Ovary (tissue), 7 donors: ENCODE measurements at regions not wholly inside any gene's neighbourhood (a gene's known extent, or its start where the extent isn't known, plus 50 kb on each side); places are given as distances from the start of the nearest gene placed in this dataset.

Experiments
- DNase-seq, 5 donors: peaks; one replicate each; pipeline ENCODE4 v3.0.0-alpha.2; 2019 to 2020
- H3K27ac ChIP-seq, 2 donors: fragments of 200-600 bp; one replicate each; pipeline versions ENCODE4 v1.5.1 to v1.8.0; 2019 to 2022
- H3K27me3 ChIP-seq: fragments of 200-600 bp; one replicate; pipeline ENCODE4 v1.8.0; 2022
- H3K36me3 ChIP-seq: fragments of 200-600 bp; sonication (generic); one replicate; pipeline ENCODE4 v1.5.1; 2019
- H3K4me1 ChIP-seq: one replicate; pipeline ENCODE4 v1.8.1; 2013; ENCODE audit warnings: mild to moderate bottlenecking, moderate library complexity; ENCODE audit not compliant: insufficient read depth
- H3K4me3 ChIP-seq: fragments of 200-600 bp; sonication (generic); one replicate; pipeline ENCODE4 v1.5.1; 2017
- H3K9me3 ChIP-seq, 2 donors: fragments of 200-600 bp in 1 of 2; sonication (generic) in 1 of 2; one replicate each; pipeline versions ENCODE4 v1.5.1 to v1.8.1; 2013 to 2019; ENCODE audit warnings: mild to moderate bottlenecking in 1 of 2, moderate library complexity in 1 of 2
- CTCF ChIP-seq, 3 donors: fragments of 450-650 bp in 2 of 3; fragments of 200-600 bp in 1 of 3; IDR thresholded peaks; one replicate each; pipeline versions ENCODE4 v1.5.1 to v1.8.0; 2016 to 2022; ENCODE audit warnings: antibody characterized with exemption in 3 of 3, mild to moderate bottlenecking in 1 of 3
- EP300 ChIP-seq: sonication (generic); formaldehyde crosslinking; IDR thresholded peaks from one replicate; pipeline ENCODE4 v1.6.1; 2017; ENCODE audit warnings: antibody characterized with exemption
- POLR2A ChIP-seq: fragments of 450-650 bp; IDR thresholded peaks from one replicate; pipeline ENCODE4 v1.6.1; 2017; ENCODE audit warnings: antibody characterized with exemption, mild to moderate bottlenecking, moderate library complexity
- WGBS, 3 donors: extraction: QIAGEN DNeasy Blood & Tissue Kit in 1 of 3; methylation state at CpG; one replicate each; pipeline versions ENCODE4 v1.1.5 to v1.1.7; 2013 to 2017; 5-methylcytosine and 5-hydroxymethylcytosine counted together
- intact Hi-C, 4 donors: fragments of 100-400 bp; cut with DNase I; formaldehyde crosslinking; loops; one replicate each; pipeline versions ENCODE4 v1.11.0 to v1.15.1; 2022 to 2023
- donor health status: DM: no; HTN: no; CAD: no; lungs with moderate emphysema.
- donor health status: DM: no; HTN: no; CAD: no.
- donor health status: Bipolar disorder and iron deficiency.
- donor health status: DM: no; HTN: no; CAD: no.
- donor health status: DM: yes; HTN: yes; CAD: no.

GRCh38 chrX:40176351-40177116 is 78.8 kb upstream of the BCOR start:
- Histone ChIP-seq H3K36me3 (no peaks in the 10 kb centered on the region), H3K9me3 (no peaks in the 10 kb centered on the region), H3K27ac (peak overlapping the region; percentile 49 to 89), H3K4me3 (peak overlapping the region; percentile 62), H3K4me1 (no peaks in the 10 kb centered on the region), H3K27me3 (no peaks in the 10 kb centered on the region)
- WGBS, 3 donors, result 6 to 13% (median 9%) methylated on average over 61 to 85 of the region's 85 CpGs
- TF ChIP-seq CTCF (IDR thresholded peaks at IDR 0.05), result no peak
- peak; percentile 18 for TF ChIP-seq POLR2A
- peak; percentile 70 to 81 (median 74) for DNase-seq
- intact Hi-C loops, result loop anchor here in 1 of 4 donors (5.0 kb wide), 1 partner anchor 86 kb away; no protein-coding TSS in a partner anchor

GRCh38 chrX:40175511-40176350 is 78.0 kb upstream of the BCOR start:
- Histone ChIP-seq H3K4me3 (peak overlapping the region; percentile 62), H3K4me1 (no peaks in the 10 kb centered on the region), H3K36me3 (no peaks in the 10 kb centered on the region), H3K27me3 (no peaks in the 10 kb centered on the region), H3K27ac (peak overlapping the region; percentile 68 to 89), H3K9me3 (no peaks in the 10 kb centered on the region)
- intact Hi-C loops, result loop anchor here in 1 of 4 donors (5.0 kb wide), 1 partner anchor 87 kb away; no protein-coding TSS in a partner anchor
- WGBS, 3 donors, result 4 to 17% (median 7%) methylated on average over 59 to 74 of the region's 74 CpGs
- TF ChIP-seq POLR2A (peak; percentile 2), EP300 (no peak)
- DNase-seq, result peak; percentile 69 to 77 (median 76)

GRCh38 chrX:40174854-40175510 is 77.2 kb upstream of the BCOR start:
- peak; percentile 58 to 74 (median 65) for DNase-seq
- H3K4me1 ChIP-seq, result no peaks in the 10 kb centered on the region
- intact Hi-C loops, result loop anchor here in 2 of 4 donors (5.0 kb wide), 3 partner anchors 87 to 358 kb away; no protein-coding TSS in a partner anchor
- H3K27ac ChIP-seq, result peak overlapping the region; percentile 68 to 89
- H3K27me3 ChIP-seq, result no peaks in the 10 kb centered on the region
- H3K9me3 ChIP-seq, result no peaks in the 10 kb centered on the region
- 4 to 12% (median 4%) methylated on average over 53 of the region's 53 CpGs for WGBS, 3 donors
- H3K4me3 ChIP-seq, result peak overlapping the region; percentile 62
- H3K36me3 ChIP-seq, result no peaks in the 10 kb centered on the region
- no peak for TF ChIP-seq CTCF (IDR thresholded peaks at IDR 0.05)

GRCh38 chrX:40174001-40174853 is 76.5 kb upstream of the BCOR start:
- DNase-seq, result peak; percentile 47 to 71 (median 64)
- no peaks in the 10 kb centered on the region for H3K4me1 ChIP-seq
- no peaks in the 10 kb centered on the region for H3K36me3 ChIP-seq
- no peaks in the 10 kb centered on the region for H3K9me3 ChIP-seq
- H3K4me3 ChIP-seq, result peak overlapping the region; percentile 62
- no peaks in the 10 kb centered on the region for H3K27me3 ChIP-seq
- WGBS, 3 donors, result 12 to 16% (median 15%) methylated on average over 41 of the region's 41 CpGs
- intact Hi-C loops, result loop anchor here in 2 of 4 donors (5.0 kb wide), 2 partner anchors 162 to 357 kb away; no protein-coding TSS in a partner anchor
- TF ChIP-seq CTCF (IDR thresholded peaks at IDR 0.05), result no peak
- no peak for TF ChIP-seq EP300
- no peak for TF ChIP-seq POLR2A
- peak overlapping the region; percentile 68 to 89 for H3K27ac ChIP-seq
